Ammon's horn (tissue), 1 donor: ENCODE measurements at regions not wholly inside any gene's neighbourhood (a gene's known extent, or its start where the extent isn't known, plus 50 kb on each side); places are given as distances from the start of the nearest gene placed in this dataset.
"Not testable (repeated sequence)": the region's sequence is repeated elsewhere in the genome, so short reads cannot be mapped to it uniquely, and the experiment has no call there.

ENCODE experiments used
- DNase-seq: peaks from one replicate; pipeline ENCODE4 v3.0.0-alpha.2; 2016; ENCODE audit warnings: low spot score

DNA sequence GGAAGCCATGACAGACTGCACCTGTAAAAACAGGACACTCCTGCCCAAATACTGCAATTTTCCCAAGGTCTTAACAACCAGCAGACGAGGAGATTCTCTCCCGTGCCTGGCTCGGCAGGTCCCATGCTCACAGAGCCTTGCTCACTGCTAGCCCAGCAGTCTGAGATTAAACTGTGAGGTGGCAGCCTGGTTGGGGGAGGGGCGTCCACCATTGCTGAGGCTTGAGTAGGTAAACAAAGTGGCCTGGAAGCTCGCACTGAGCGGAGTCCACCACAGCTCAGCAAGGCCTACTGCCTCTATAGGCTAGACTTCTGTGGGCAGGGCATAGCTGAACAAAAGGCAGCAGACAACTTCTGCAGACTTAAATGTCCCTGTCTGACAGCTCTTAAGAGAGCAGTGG is 80.3 kb downstream of the ANXA5 start:
- DNase-seq, result not testable (repeated sequence)

DNA sequence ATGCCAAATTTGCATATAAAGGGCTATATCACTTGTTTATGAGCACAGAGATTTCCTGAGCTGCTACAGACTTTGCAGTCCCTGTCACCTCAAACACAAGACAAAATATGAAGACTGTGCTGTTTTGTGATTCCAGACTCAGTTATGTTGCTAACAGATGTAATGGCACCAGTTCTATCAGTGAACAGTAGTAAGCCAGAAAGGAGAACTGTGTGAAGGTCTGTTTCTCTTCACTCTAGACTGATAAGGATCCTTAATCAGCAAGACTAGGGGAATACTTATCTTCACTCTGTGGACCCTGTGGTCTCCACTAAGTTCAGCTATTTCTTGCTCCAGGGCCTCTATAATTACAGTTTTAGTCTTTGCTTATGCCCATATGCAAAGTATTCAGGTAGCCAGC is 82.7 kb downstream of the ANXA5 start:
- no peak for DNase-seq

DNA sequence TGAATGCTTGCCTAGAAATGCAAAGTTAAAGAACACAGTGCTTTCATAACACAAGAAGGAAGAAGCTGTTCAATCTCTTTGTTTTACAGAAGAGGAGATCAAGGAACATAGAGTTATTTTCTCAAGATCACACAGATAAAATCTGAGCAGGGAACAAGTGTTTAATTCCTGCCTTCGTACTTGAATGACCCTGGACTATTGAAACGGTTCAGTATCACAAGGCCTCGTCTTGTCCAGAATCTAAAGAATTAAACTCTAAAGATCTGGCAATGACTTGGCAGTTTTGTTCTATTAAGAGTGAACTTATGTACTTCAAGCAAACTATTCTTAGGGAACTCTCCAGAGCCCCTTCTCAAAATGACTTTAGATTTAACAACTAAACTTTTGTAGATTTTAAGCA is 97.7 kb downstream of the ANXA5 start:
- DNase-seq, result no peak

DNA sequence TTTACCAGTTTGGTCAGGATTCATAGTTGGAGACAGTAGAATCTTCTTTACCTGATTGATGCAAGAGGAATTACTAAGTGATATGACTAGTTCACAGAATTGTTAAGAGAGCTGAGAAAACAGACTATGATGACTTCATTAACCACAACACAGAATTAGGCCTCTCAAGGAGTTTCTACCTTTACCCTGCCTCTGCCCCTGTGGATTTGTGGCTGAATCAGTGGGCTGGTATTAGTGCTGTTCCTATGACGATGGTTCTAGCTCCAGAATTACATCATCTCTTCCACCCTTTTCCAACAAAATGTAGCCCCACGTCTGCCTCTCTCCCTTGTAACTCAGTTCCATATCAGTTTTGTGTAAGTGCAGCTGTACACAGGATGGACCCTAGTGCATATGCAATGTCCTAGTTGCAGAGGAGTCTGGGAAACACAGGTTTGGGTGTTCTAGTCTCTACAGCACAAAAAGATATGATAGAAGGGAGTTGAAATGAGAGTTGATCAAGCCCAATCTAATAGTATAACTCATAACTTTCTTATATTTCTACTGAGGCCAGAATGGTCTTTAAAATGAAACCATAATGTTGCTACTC is 99.3 kb downstream of the ANXA5 start:
- no peak for DNase-seq

DNA sequence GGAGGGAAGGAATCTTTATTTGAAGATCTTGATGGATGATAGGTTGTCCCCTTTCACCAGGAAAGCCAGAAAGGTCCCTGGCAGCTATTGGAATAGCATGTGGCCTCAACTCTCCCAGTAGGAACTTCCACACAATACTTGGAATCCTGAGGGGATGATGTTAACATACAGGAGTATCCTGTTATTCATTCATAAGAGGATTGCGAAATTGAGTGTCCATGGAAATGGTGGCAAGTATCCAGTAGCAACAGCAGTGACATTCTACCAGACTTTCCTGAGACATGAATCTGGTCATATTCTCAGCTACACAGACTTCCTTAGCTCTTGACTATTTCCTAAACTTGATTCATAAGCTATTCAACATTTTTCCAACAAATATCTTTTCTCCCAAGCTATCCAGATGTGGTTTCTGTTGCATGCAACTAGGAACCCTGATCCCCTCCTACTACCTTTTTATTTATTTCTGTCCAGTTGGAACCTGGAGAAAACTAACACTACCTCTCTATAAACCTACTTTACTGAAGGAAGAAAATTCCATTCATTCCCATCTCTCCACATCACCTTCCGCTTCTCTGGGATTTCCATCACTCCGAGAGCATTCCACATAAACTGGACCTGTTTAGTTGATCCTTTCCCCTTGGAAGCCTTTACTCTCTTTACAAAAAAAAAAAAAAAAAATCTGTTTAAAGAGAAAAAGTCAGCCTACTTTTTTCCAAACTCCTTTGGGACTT is 101.8 kb downstream of the ANXA5 start:
- DNase-seq, result peak; percentile 5

DNA sequence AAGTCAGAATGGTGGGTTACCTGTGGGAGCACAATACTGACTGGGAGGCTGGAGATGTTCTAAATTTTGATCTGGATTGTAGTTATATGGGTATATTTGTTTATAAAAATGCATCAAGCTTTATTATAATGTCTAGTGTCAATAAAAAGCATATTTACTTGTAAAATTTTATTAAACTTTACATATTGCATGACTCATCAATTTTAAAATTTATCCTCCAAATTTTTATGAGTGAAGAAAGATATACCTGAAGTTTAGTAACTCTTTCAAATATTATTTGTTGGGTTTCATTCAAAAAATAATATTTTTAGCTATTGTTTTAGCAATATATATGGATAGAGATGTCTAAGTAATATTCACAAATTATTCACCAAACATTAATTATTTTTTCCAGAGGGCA is 103.0 kb downstream of the ANXA5 start:
- DNase-seq, result no peak

DNA sequence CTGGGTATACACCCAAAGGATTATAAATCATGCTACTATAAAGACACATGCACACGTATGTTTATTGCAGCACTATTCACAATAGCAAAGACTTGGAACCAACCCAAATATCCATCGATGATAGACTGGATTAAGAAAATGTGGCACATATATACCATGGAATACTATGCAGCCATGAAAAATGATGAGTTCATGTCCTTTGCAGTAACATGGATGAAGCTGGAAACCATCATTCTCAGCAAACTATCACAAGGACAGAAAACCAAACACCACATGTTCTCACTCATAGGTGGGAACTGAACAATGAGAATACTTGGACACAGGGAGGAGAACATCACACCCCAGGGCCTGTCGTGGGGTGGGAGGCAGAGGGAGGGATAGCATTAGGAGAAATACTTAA is 104.5 kb downstream of the ANXA5 start:
- DNase-seq, result not testable (repeated sequence)

DNA sequence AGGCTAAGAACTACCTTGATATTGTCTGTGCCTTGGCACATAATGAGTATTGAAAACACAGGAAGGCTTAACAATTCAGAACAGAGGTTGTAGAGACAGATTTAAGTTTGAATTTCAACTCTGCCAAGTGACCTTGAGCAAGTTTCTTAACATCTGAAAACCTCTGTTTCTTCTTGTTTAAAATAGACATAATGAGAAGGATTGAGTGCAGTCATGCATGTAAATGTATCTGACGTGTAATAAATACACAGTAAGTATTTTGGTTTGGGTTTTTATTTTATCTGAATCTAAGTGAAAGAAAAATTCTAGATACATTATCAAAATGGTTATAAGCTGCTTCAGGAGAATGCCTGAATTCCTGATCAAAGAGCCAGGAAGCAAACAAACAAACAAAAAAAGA is 111.9 kb downstream of the ANXA5 start:
- DNase-seq, result no peak

DNA sequence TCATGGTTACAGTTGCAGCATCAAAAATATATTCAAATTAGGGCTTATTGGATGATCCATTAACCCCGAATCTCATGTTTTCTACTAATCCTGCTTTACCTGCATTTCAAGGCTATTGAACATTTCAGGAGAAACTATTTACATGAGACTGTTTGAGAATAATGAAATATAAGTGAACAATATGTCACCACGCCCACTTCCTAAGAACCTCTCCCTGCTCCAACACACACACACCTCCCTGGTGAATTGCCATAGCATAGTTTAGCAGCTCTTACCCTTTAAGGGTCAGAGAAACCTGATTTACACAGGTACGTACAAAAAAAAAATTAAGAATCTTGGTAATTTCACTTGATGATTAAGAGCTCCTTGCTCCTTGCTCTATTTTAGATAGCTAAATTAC is 113.4 kb downstream of the ANXA5 start:
- DNase-seq, result no peak

DNA sequence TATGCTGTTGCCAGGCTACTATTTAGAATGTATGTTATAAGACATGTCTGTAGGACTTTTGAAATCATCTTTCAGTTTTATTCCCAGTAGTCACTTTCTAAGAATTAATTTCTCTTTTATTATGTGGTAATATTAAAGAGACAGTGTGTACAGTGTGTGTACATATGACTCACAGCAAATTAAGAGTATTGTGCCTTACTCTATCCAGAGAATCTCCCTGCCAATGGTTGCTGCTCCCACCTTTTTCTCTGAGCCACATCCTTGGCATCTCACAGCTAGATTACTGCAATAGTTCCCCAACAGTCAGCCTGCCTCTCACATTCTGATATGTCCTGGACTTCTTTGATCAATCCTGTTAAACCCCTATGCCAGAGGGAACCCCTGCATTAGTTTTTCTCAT is 114.5 kb downstream of the ANXA5 start:
- DNase-seq, result no peak

DNA sequence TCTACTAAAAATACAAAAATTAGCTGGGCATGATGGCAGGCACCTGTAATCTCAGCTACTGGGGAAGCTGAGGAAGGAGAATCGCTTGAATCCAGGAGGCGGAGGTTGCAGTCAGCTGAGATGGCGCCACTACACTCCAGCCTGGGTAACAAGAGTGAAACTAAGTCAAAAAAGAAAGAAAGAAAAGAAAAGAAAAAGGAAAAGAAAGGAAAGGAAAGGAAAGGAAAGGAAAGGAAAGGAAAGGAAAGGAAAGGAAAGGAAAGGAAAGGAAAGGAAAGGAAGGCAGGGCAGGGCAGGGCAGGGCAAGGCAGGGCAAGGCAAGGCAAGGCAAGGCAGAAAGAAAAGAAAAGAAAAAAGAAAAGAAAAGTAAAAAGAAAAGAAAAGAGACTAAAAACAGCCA is 121.4 kb downstream of the ANXA5 start:
- not testable (repeated sequence) for DNase-seq

DNA sequence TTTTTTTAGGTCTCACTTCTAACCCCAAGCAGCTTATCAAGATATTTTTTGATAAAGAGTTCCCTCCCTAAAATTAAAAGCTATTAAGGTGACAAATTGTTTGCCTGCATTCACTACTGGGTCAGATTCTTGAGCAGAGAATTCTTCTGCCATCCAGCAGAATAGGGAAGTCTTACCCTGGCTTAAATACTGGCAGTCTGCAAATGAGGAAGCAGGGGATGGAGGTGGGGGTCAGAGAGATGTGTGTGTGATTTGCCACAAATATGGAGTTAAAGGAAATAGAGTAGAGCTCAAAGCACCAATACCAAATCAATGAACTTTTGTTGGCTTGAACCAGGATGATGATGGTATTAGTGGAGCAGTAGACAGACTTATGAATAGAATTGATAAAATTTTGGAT is 122.2 kb downstream of the ANXA5 start:
- DNase-seq, result no peak

DNA sequence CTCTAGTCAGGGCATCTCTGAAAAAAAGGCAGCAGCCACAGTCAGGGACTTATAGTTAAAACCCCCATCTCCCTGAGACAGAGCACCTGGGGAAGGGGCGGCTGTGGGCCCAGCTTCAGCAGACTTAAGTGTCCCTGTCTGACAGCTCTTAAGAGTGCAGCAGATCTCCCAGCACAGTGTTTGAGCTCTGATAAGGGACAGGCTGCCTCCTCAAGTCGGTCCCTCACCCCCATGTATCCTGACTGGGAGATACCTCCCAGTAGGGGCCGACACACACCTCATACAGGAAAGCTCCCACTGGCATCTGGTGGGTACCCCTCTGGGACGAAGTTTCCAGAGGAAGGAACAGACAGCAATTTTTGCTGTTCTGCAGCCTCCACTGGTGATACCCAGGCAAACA is 129.0 kb downstream of the ANXA5 start:
- no peak for DNase-seq

DNA sequence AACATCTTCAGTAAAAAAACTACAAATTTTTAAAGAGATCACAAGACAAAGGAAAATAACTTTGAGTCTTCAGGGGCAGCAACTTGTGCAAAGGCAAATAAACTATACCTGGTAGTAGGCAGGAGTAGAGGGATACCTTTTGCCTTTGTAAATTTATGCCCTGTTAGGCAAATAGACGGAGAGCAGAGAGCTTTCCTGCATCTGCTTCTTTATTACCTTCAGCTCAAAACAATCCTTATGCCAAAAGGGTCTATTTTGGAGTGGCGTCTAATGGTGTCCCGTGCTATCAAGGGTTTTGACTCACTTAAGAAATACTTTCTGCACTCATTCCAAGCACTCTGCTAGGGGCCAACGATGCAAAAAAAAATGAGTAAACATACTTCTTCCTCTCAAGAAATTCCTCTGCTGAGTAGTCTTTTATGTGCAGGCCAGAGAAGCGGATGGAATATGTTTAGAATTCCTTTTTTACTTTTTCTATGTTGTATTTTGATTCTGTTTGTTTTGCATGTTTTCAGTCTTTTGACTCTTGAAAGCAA is 131.9 kb downstream of the ANXA5 start:
- DNase-seq, result no peak

DNA sequence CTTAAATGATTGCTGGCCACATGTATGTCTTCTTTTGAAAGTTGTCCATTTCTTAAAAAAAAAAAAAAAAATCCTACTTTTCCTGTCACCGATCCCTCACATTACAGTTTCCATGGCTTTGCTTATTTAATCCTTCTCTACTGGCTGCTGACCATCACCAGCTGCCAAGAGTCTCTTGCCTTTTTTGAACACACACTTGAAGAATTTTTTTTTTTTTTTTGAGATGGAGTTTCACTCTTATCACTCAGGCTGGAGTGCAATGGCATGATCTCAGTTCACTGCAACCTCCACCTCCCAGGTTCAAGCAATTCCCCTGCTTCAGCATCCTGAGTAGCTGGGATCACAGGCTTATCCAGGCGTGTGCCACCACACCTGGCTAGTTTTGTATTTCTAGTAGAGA is 134.0 kb downstream of the ANXA5 start:
- no peak for DNase-seq

DNA sequence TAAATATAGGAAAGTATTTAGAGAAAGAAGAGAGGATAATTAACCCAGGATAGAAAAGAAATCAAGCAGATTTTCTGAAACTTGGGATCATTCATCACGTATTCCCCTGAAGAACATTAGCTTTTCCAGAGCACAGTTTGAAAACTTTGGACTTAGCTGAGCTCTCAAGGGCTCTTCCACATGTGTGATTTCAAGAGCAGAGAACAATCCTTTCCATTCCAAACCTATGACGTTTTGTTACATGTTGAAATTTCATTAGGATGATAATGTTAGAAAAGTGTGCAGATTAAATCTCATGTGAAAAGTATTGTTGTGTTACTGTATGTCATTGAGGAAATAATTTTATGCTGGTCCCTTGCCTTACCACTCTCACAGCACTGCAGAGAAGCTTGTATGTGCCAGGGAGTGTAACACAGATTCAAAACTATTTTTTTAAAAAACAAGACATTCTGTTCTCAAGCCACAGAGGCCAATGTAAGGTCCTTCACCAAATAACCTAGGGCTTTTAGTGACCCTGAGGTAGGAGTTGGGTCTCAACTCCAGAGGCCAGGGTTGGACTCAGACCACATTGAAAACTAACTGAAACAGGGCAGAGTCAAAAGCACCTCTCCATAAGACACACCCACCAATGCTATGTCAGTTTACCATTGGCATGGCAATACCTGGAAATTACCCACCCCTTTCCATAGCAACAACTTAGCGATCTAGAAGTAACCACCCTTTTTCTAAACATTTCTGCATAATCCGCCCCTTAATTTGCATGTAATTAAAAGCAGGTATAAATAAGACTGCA is 141.3 kb downstream of the ANXA5 start:
- no peak for DNase-seq

DNA sequence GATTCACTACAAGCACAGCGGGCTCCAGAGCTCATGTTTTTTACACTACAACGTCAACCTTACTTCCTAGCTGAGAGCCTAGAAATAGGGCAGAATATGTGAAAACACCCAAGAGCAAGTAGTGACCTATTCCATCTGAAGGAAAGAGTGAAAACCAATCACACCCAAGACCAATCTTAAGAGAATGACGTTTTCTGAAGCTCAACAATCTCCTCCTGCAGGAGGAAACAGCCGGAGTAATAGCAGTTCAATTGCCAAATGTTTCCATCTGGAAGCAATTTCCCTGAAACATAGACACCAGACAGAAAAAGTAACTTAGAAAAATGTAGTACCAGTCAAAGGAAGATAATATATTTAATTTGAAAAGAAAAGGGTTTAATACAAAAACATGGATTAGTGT is 142.4 kb downstream of the ANXA5 start:
- peak; percentile 6 for DNase-seq

DNA sequence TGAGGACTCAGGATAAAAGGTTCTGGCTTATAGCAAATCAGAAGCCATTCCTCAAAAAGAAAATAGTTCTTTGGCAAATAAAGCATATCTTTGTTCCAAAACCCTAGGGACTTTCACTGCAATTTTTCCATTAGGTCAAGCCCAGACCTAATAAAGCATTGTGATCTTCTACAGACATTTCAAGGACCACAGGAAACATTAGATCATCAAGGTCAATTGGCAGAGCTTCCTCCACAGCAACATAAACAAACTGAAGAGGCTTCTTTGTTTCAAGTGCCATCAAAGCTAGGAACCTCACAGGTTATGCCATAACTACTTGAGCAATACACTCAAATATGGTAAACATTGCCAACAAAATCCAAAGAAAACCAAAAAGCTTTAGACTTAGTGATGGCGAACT is 144.9 kb downstream of the ANXA5 start:
- no peak for DNase-seq

DNA sequence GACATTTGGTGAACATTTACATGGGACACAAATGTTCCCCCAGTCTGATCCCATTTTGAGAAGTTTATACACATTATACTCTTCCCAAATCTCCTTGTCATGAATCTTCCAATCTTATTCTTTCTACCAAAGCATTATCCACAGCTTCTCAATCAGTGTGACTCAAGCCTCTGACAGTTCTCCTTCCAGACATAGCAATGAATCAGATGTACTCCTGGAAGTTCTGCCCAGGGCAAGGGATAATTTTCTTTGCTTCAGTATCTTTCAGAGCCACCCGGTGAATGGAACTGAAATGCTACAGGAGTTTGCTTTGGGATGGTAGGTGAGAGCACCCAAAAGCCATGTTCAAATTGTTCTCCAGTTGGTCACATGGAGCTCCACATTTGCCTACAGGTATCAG is 145.5 kb downstream of the ANXA5 start:
- DNase-seq, result no peak

DNA sequence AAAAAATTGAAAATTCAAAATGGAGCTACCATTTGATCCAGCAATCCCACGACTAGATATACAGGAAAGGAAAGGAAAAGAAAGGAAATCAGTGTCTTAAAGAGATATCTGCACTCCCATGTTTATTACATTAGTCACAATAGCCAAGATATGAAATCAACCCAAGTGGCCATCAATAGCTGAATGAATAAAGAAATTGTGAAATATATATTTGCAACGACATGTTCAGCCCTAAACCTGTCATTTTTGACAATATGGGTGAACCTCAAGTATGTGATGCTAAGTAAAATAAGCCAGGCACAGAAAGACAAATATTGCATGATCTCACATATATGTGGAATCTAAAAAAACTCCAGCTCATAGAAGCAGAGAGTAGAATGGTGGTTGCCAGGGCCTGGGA is 155.1 kb downstream of the ANXA5 start:
- DNase-seq, result no peak

DNA sequence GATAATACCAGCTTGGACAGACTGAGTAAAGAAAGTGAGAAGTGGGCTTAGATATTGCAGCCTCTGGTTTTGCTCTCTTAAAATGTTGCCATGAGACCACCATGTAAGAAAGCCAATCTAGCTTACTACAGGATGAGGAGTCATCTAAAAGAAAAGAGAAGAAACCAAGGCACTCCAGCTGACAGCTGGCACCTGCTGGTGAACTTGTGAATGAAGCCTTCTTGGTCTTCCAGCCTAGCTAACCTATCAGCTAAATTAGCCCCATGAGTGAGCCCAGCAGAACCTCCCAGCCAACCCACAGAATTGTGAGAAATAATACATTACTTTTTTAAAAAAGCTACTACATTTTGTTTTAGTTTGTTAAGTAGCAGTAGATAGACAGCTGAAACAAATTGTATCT is 154.5 kb upstream of the QRFPR start:
- no peak for DNase-seq

DNA sequence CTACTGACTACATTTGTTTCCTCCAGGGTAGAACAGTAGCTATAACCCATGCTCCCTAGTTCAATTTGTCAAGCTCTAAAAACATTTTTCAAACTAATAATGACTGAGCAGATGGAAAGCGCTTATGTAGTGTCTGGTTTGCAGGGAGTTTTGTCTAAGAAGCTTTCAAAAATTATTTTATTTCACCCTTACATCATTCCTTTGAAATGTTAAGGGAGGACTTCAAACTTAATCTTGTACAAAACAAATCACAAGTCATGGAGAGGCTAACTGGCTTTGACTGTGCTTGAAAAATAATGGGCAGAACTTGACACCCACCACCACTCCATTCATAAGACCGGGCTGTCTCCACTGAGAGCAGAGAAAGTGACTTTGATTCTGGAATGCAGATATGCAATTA is 153.4 kb upstream of the QRFPR start:
- no peak for DNase-seq

DNA sequence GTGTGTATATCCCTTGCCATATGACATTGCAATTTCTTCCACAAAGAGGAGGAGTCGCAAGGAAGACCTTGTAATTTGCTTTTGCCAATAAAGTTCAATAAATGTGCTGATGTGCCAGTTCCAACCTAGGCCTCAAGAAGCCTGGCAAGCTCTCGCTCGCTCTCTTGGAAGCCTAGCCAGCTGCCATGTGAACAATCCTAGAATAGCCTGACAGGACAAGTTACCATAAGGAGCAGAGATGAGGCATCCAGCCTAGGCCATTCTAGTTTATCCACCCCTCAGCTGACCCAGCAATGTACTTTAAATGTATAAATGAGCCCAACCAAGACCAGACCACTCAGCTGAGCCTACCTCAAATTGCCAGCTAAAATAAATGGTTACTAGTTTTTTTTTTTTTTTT is 145.7 kb upstream of the QRFPR start:
- no peak for DNase-seq
